GM21367 (cell line): ENCODE measurements at regions not wholly inside any gene's neighbourhood (a gene's known extent, or its start where the extent isn't known, plus 50 kb on each side); places are given as distances from the start of the nearest gene placed in this dataset.
"Not testable (repeated sequence)": the region's sequence is repeated elsewhere in the genome, so short reads cannot be mapped to it uniquely, and the experiment has no call there.

Experiments
- ATAC-seq: cut with Tn5 transposase; IDR thresholded peaks from one replicate; pipeline ENCODE4 v1.9.1; 2021; ENCODE audit not compliant: unreplicated experiment

- no peak for ATAC-seq
These were observed 112.3 kb upstream of the SETBP1 start for GRCh38 chr18:44568342-44568741.

- no peak for ATAC-seq
These were observed 111.7 kb upstream of the SETBP1 start for GRCh38 chr18:44568986-44569385.

- no peak for ATAC-seq
These were observed 111.2 kb upstream of the SETBP1 start for GRCh38 chr18:44569391-44570055.

- no peak for ATAC-seq
These were observed 101.5 kb upstream of the SETBP1 start for GRCh38 chr18:44579028-44579702.

GRCh38 chr18:44579745-44580144, 100.9 kb upstream of the SETBP1 start:
- no peak for ATAC-seq

GRCh38 chr18:44580159-44580558, 100.5 kb upstream of the SETBP1 start:
- ATAC-seq, result no peak

GRCh38 chr18:44580782-44581181, 99.9 kb upstream of the SETBP1 start:
- not testable (repeated sequence) for ATAC-seq

GRCh38 chr18:44582456-44582855, 98.2 kb upstream of the SETBP1 start:
- ATAC-seq, result no peak

GRCh38 chr18:44584900-44585299, 95.8 kb upstream of the SETBP1 start:
- no peak for ATAC-seq

GRCh38 chr18:44586782-44587524, 93.7 kb upstream of the SETBP1 start:
- ATAC-seq, result no peak

GRCh38 chr18:44588508-44588907, 92.2 kb upstream of the SETBP1 start:
- ATAC-seq, result no peak

GRCh38 chr18:44589693-44590355, 90.9 kb upstream of the SETBP1 start:
- no peak for ATAC-seq

GRCh38 chr18:44590956-44591670, 89.6 kb upstream of the SETBP1 start:
- ATAC-seq, result no peak

GRCh38 chr18:44592639-44593038, 88.0 kb upstream of the SETBP1 start:
- ATAC-seq, result no peak

GRCh38 chr18:44594799-44595467, 85.8 kb upstream of the SETBP1 start:
- ATAC-seq, result no peak

GRCh38 chr18:44597797-44598196, 82.9 kb upstream of the SETBP1 start:
- no peak for ATAC-seq

- no peak for ATAC-seq
These were observed 82.2 kb upstream of the SETBP1 start for GRCh38 chr18:44598514-44598913.

GRCh38 chr18:44599412-44599811, 81.3 kb upstream of the SETBP1 start:
- ATAC-seq, result no peak

GRCh38 chr18:44601447-44601846, 79.2 kb upstream of the SETBP1 start:
- ATAC-seq, result no peak

- ATAC-seq, result no peak
These were observed 78.3 kb upstream of the SETBP1 start for GRCh38 chr18:44602380-44602779.
